Liver (tissue), 3 donors: ENCODE measurements at regions not wholly inside any gene's neighbourhood (a gene's known extent, or its start where the extent isn't known, plus 50 kb on each side); places are given as distances from the start of the nearest gene placed in this dataset.

Experiments used
- EGR1 ChIP-seq, 2 donors: IDR thresholded peaks; 2 replicates each; pipeline ENCODE4 v1.6.1; 2016 to 2018; ENCODE audit warnings: antibody characterized with exemption in 2 of 2, low read depth in 2 of 2
- FOXA1 ChIP-seq: IDR thresholded peaks from 2 replicates; pipeline ENCODE4 v1.6.1; 2016; ENCODE audit warnings: antibody characterized with exemption
- GABPA ChIP-seq, 2 donors: IDR thresholded peaks in 1 of 2; conservative IDR thresholded peaks in 1 of 2; 2 replicates each; pipeline ENCODE4 v1.6.1; 2016; ENCODE audit warnings: antibody characterized with exemption in 2 of 2, mild to moderate bottlenecking in 1 of 2, moderate library complexity in 1 of 2
- RAD21 ChIP-seq, 2 donors: IDR thresholded peaks; 2 replicates each; pipeline ENCODE4 v1.6.1; 2016; ENCODE audit warnings: antibody characterized with exemption in 2 of 2, mild to moderate bottlenecking in 2 of 2
- SP1 ChIP-seq: IDR thresholded peaks from 2 replicates; pipeline ENCODE4 v1.6.1; 2018; ENCODE audit warnings: antibody characterized with exemption, mild to moderate bottlenecking
- TAF1 ChIP-seq: conservative IDR thresholded peaks from 2 replicates; pipeline ENCODE4 v1.6.1; 2016; ENCODE audit warnings: antibody characterized with exemption, mild to moderate bottlenecking
- YY1 ChIP-seq: IDR thresholded peaks from 2 replicates; pipeline ENCODE4 v1.6.1; 2016; ENCODE audit warnings: antibody characterized with exemption, mild to moderate bottlenecking
- TF ChIP-seq, protein P1 (sequence below): fragments of 150-350 bp; IDR thresholded peaks from 2 replicates; pipeline ENCODE4 v1.5.1; 2017; ENCODE audit warnings: improper control_type of control experiment, low read depth, low read length; ENCODE audit not compliant: missing input control
- TF ChIP-seq, protein P2 (sequence below): IDR thresholded peaks from 2 replicates; pipeline ENCODE4 v1.6.1; 2016; ENCODE audit warnings: antibody characterized with exemption, mild to moderate bottlenecking
- donor health status: healthy.
- donor health status: healthy.

DNA sequence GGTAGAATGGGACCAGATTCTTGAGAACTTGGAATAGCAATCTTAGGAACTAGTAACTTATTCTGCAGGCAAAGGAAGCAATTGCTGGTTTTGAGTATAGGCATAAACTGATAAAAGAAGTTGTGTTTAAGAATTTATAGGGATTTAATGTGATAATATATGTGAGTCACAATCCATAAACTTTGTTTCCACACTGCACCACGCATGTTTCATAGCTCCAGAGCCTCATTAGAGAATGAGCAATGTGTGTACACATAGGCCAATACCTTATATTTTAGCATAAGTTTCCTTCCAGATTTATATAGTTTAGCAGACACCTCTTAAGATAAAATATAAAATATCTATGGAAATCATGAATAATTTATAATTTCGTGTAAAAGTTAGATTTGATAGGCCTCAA is 175.5 kb upstream of the SEMA3A start:
- TF ChIP-seq, protein P1, sequence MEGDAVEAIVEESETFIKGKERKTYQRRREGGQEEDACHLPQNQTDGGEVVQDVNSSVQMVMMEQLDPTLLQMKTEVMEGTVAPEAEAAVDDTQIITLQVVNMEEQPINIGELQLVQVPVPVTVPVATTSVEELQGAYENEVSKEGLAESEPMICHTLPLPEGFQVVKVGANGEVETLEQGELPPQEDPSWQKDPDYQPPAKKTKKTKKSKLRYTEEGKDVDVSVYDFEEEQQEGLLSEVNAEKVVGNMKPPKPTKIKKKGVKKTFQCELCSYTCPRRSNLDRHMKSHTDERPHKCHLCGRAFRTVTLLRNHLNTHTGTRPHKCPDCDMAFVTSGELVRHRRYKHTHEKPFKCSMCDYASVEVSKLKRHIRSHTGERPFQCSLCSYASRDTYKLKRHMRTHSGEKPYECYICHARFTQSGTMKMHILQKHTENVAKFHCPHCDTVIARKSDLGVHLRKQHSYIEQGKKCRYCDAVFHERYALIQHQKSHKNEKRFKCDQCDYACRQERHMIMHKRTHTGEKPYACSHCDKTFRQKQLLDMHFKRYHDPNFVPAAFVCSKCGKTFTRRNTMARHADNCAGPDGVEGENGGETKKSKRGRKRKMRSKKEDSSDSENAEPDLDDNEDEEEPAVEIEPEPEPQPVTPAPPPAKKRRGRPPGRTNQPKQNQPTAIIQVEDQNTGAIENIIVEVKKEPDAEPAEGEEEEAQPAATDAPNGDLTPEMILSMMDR = no peak
- TF ChIP-seq, protein P2, sequence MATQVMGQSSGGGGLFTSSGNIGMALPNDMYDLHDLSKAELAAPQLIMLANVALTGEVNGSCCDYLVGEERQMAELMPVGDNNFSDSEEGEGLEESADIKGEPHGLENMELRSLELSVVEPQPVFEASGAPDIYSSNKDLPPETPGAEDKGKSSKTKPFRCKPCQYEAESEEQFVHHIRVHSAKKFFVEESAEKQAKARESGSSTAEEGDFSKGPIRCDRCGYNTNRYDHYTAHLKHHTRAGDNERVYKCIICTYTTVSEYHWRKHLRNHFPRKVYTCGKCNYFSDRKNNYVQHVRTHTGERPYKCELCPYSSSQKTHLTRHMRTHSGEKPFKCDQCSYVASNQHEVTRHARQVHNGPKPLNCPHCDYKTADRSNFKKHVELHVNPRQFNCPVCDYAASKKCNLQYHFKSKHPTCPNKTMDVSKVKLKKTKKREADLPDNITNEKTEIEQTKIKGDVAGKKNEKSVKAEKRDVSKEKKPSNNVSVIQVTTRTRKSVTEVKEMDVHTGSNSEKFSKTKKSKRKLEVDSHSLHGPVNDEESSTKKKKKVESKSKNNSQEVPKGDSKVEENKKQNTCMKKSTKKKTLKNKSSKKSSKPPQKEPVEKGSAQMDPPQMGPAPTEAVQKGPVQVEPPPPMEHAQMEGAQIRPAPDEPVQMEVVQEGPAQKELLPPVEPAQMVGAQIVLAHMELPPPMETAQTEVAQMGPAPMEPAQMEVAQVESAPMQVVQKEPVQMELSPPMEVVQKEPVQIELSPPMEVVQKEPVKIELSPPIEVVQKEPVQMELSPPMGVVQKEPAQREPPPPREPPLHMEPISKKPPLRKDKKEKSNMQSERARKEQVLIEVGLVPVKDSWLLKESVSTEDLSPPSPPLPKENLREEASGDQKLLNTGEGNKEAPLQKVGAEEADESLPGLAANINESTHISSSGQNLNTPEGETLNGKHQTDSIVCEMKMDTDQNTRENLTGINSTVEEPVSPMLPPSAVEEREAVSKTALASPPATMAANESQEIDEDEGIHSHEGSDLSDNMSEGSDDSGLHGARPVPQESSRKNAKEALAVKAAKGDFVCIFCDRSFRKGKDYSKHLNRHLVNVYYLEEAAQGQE = no peak
- no peak for TF ChIP-seq EGR1 (IDR thresholded peaks at IDR 0.05; ENCODE audit: low read depth in 2 of 2)
- TF ChIP-seq FOXA1 = no peak
- no peak for TF ChIP-seq GABPA (IDR thresholded peaks at IDR 0.05 in 1 of 2, conservative IDR thresholded peaks at IDR 0.05 in 1 of 2)
- TF ChIP-seq TAF1 = no peak
- no peak for TF ChIP-seq SP1
- TF ChIP-seq RAD21 (IDR thresholded peaks at IDR 0.05) = no peak
- TF ChIP-seq YY1 = no peak
